ENCODE measurements at regions not wholly inside any gene's neighbourhood (a gene's known extent, or its start where the extent isn't known, plus 50 kb on each side); places are given as distances from the start of the nearest gene placed in this dataset.

DNA sequence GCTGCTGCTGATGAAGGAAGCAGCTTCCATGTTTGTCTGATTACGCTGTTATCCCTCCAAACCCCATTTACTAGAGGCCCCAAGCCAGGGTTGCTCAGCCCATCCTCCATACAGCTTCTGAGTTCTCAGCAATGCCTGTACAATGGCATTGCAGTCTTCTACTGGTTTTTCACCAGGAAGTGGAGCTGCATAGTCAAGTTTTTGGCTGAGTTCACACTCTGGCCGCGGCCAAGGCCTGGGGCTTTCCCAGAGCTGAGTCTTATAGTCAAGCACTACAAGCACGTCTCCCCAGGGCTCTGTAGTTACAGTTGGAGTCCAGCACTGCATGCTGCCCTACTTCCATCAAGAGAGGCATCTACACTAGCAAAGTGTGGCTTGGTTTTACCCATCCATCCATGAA lies 182.5 kb downstream of the POU4F1 start:
- TF ChIP-seq, protein P1, sequence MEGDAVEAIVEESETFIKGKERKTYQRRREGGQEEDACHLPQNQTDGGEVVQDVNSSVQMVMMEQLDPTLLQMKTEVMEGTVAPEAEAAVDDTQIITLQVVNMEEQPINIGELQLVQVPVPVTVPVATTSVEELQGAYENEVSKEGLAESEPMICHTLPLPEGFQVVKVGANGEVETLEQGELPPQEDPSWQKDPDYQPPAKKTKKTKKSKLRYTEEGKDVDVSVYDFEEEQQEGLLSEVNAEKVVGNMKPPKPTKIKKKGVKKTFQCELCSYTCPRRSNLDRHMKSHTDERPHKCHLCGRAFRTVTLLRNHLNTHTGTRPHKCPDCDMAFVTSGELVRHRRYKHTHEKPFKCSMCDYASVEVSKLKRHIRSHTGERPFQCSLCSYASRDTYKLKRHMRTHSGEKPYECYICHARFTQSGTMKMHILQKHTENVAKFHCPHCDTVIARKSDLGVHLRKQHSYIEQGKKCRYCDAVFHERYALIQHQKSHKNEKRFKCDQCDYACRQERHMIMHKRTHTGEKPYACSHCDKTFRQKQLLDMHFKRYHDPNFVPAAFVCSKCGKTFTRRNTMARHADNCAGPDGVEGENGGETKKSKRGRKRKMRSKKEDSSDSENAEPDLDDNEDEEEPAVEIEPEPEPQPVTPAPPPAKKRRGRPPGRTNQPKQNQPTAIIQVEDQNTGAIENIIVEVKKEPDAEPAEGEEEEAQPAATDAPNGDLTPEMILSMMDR (IDR thresholded peaks at IDR 0.05) = no peak
- no peak for TF ChIP-seq POLR2A (IDR thresholded peaks at IDR 0.05)
- TF ChIP-seq POLR2AphosphoS5 (IDR thresholded peaks at IDR 0.05) = no peak
